HG03460 (cell line): ENCODE measurements at regions not wholly inside any gene's neighbourhood (a gene's known extent, or its start where the extent isn't known, plus 50 kb on each side); places are given as distances from the start of the nearest gene placed in this dataset.
A peak's percentile ranks its signal among the peaks of the same experiment; 100 is the strongest.
"Not testable (repeated sequence)": the region's sequence is repeated elsewhere in the genome, so short reads cannot be mapped to it uniquely, and the experiment has no call there.

Experiments used
- ATAC-seq: cut with Tn5 transposase; IDR thresholded peaks from one replicate; pipeline ENCODE4 v1.9.1; 2021; ENCODE audit not compliant: unreplicated experiment

DNA sequence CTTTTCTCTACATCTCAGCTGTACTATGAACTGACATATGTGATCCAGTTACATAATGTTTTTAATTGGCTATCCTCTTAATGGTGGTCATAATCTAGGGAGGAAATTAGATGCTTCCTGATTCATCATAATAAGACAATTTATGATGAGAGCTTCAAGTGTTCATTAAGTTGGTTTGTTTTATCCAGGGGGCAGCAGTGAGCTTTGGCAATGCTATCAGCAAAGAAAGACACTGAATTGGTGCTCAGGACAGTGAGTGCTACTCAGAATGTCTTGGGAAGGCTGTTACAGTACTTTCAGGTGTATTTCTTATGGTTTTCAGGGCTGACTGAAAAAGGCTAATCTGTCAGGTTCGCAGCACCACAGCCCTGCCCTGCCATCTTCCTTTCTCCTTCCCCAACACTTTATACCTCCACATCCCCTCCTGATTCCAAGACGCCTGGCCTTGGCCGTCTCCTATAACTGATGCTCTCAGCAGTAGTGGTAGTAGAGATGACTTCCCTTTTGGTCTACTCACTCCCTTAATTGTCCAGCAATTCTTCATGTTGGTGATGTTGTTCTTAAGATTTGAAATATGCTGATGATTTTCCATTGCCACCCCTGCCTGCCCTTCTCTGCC, 67.0 kb upstream of the TNFAIP3 start:
- no peak for ATAC-seq

GRCh38 chr6:137800762-137801161, 66.3 kb upstream of the TNFAIP3 start:
- ATAC-seq: no peak

- ATAC-seq: no peak
Observed at GRCh38 chr6:137801352-137802114, 65.5 kb upstream of the TNFAIP3 start.

DNA sequence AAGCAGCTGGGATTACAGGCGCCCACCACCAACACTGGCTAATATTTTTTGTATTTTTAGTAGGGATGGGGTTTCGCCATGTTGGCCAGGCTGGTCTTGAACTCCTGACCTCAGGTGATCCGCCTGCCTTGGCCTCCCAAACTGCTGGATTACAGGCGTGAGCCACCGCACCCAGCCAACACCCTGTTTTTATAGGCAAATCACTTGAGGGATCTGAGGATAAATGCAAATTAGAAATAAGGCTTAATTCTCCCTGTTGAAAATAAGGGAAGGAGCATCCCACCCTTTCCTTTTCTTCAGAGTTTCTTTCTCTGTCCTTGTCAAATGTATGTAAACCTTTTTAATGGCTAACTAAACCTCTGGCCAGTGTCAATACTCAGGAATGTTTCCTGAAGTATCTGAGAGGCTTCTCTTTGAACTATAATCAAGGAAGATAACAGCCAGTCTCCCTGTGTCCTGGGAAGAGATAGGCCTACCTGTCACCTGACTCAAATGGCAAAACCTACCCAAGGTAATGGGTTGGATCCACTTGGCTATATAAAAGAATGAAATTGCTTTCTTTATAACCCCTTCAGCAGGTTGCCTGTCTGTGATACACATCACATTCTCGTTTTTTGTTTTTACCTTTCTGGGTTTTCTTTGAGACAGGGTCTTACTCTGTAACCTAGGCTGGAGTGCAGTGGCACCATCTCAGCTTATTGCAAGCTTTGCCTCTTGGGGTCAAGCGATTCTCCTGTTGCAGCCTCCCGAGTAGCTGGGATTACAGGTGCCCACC, 64.5 kb upstream of the TNFAIP3 start:
- no peak for ATAC-seq

GRCh38 chr6:137804637-137805036, 62.4 kb upstream of the TNFAIP3 start:
- no peak for ATAC-seq

DNA sequence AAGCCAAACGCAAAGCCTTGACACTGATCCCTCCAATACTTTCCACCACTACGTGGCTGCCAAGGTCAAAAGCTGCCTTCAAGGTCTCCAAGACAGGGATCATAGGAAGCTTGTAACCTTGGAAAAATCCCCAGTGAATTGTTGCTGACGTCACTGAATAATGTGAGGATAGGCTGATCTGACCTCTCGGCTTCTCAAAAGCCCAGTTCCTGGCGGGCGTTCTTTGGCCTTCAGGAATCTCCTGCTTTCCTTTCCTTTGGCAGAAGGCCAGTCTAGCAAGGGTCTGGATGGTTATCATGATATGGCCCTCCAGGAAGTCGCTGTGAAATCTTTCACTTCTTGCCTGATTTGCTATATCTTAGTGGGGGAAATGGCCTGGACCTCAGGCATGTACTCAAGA, 61.4 kb upstream of the TNFAIP3 start:
- no peak for ATAC-seq

DNA sequence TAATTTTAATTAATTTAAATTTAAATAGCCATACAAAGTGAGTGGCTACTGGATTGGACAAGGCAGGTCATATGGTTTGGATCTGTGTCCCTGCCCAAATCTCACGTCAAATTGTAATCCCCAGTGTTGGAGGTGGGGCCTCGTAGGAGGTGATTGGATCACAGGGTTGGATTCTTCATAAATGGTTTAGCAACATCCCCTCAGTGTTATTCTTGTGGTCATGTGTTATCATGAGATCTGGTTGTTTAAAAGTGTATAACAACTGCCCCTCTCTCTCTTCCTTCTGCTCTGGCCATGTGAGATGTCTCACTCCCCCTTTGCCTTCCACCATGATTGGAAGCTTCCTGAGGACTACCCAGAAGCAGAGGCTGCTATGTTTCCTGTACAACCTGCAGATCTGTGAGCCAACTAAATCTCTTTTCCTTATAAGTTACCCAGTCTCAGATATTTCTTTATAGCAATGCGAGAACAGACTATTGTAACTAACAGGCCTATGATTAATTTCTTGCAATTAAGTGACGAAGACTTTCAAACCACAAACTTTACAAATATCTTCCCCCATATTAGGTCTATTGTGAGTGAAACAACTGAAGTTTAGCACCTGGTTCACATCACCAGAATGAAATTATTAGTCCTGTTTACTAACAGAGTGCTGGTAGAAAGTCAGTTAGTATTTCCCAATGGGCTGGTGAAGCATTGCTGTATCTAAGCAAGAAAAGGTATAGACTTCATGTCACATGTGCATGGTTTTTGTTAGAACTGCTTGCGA, 60.0 kb upstream of the TNFAIP3 start:
- ATAC-seq: no peak

- ATAC-seq: no peak
Observed at GRCh38 chr6:137808191-137808590, 58.9 kb upstream of the TNFAIP3 start.

DNA sequence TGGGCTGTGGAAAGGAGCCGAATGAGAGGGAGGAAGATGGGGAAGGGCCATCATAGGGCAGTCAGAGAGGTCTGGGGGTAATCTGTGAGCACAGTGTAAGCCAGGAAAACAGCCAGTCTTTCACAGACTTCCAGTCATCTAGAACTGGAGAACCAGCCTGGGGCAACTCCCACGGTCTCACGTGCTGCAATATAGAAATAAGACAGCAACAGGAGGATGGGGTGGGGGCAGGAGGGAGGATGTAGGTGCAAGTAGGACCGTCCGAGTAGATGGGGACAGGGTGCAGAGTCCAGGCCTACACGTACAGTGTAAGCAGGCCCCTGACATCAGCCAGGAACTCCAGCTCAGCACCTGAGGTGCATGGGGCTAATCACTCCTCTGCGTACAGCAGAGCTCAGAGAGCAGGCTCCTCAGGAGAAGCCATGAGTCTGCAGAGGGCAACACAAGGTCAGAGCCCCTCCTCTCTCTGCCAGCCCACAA, 58.2 kb upstream of the TNFAIP3 start:
- ATAC-seq: no peak

DNA sequence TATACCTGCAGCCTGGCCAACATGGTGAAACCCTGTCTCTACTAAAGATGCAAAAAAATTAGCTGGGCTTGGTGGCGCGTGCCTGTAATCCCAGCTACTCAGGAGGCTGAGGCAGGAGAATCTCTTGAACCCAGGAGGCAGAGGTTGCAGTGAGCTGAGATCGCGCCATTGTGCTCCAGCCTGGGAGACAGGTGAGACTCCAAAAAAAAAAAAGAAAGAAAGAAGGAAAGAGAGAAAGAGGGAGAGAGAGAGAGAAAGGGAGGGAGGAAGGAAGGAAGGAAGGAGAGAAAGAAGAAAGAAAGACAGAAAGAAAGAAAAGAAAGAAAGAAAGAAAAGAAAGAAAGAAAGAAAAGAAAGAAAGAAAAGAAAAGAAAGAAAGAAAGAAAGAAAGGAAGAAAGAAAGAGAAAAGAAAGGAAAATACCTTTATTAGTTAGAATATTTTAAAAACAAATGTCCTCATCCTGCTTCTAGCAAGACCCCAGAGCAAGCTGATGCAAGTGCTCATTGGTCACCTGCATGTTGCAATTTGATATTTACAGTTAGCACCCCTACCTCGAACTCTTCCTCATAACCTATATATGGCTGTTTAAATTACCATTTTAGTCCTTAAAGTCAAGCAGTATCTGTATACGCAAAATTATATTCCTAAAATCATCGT, 57.0 kb upstream of the TNFAIP3 start:
- ATAC-seq: not testable (repeated sequence)

- no peak for ATAC-seq
Observed at GRCh38 chr6:137810554-137811120, 56.4 kb upstream of the TNFAIP3 start.

DNA sequence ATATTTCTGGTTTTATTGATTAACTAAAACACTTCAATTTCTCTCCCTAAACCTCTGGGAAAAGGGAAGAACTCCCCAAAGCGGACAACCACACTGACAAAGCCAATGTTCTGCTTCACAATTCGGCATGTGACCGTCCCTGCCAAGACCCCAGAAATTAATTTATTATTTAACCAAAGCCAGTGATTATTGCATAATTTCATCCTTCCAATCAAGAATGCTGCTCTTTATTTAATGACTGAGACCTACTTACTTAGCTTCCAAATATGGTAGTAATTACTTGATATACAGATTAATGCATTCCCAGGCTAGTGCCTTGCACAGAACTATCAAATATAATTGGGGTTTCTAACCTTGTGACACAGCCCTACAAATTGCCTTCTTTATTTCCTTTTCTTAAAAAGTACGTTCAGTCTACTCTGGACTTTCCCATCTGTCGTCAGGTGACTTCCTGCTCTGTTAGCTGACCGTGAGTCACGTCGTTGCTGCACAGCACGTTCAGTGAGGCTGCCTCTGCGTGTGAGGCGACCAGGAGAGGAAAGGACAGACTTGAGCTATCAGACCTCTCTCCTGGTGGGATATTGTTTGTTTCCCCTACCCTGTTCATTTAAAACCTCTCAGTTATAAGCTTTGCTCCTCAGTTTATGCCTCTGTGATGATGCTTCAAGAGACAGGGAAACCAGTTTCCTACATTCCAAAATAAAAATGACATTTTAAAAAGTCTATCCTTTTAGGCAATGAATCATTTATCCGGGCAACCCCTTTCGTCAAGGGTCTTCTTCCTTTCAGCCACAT, 55.7 kb upstream of the TNFAIP3 start:
- ATAC-seq: peak; percentile 93

- no peak for ATAC-seq
Observed at GRCh38 chr6:137811916-137812553, 55.0 kb upstream of the TNFAIP3 start.

DNA sequence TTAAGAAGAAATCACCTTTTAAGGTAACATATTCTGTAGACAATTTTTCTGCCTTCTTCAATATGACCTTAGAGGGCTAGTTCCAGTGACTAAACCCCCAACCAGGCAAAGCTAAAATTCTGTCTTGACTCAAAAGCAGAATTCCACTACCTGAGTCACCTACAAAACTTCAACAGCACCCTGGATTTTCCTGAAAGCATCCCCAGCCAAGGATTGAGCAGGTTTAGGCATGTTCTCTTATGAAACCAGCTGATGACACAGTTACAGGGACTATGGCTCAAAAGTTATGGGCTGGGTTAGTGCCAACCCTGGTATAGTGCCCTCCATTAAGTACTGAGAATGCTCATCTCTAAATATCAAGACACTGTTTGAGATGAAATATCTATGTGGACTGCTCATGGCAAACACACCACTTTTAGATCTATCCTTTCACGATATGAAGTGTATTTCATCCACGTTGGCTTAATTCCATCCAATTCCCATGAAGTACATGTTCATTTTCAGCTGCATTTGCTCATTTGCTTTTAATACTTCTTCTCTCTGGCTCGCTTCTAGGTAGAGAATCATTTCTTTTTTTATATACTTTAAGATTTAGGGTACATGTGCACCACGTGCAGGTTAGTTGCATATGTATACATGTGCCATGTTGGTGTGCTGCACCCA, 53.6 kb upstream of the TNFAIP3 start:
- ATAC-seq: no peak

DNA sequence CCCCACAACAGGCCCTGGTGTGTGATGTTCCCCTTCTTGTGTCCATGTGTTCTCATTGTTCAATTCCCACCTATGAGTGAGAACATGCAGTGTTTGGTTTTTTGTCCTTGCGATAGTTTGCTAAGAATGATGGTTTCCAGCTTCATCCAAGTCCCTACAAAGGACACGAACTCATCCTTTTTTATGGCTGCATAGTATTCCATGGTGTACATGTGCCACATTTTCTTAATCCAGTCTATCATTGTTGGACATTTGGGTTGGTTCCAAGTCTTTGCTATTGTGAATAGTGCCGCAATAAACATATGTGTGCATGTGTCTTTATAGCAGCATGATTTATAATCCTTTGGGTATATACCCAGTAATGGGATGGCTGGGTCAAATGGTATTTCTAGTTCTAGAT, 53.0 kb upstream of the TNFAIP3 start:
- ATAC-seq: not testable (repeated sequence)

- ATAC-seq: peak; percentile 4
Observed at GRCh38 chr6:137815692-137816091, 51.4 kb upstream of the TNFAIP3 start.

- peak; percentile 45 for ATAC-seq
Observed at GRCh38 chr6:137816133-137816579, 50.9 kb upstream of the TNFAIP3 start.
